B cell (primary cell): ENCODE measurements at regions not wholly inside any gene's neighbourhood (a gene's known extent, or its start where the extent isn't known, plus 50 kb on each side); places are given as distances from the start of the nearest gene placed in this dataset.

Source experiments
- ATAC-seq: fragments of 200-7000 bp; cut with Tn5 transposase; one replicate; pipeline ENCODE4 v1.10.0; 2021; ENCODE audit warnings: low read depth, mild to moderate bottlenecking, moderate number of reproducible peaks, moderate library complexity
- CTCF ChIA-PET: fragments of 350-600 bp; sonication (Branson Sonifier 250); formaldehyde crosslinking; loops from one replicate; lab custom pipeline; 2021; ENCODE audit warnings: antibody characterized with exemption, inconsistent platforms; lab: Charles Lee
- POLR2A ChIA-PET: fragments of 350-600 bp; sonication (Branson Sonifier 250); formaldehyde crosslinking; loops from one replicate; lab custom pipeline; 2021; ENCODE audit warnings: antibody characterized with exemption; lab: Charles Lee
- DNase-seq: peaks from one replicate; pipeline ENCODE4 v3.0.0; 2013
- H2AFZ ChIP-seq: 2 replicates; pipeline ENCODE4 v1.6.1; 2012; ENCODE audit warnings: mild to moderate bottlenecking, low read depth, low read length; ENCODE audit not compliant: insufficient read depth, poor library complexity, severe bottlenecking
- H3K27ac ChIP-seq, 2 donors: 1 replicate in 1 of 2; 2 replicates in 1 of 2; pipeline ENCODE4 v1.5.1; 2012 to 2013; ENCODE audit warnings: low read length in 2 of 2, mild to moderate bottlenecking in 2 of 2, moderate library complexity in 1 of 2
- H3K27me3 ChIP-seq, 4 experiments: fragments of 200-600 bp in 1 of 4; sonication (generic) in 1 of 4; replicated peaks in 1 of 4; 1 replicate in 2 of 4; 2 replicates in 2 of 4; pipeline versions ENCODE4 v1.6.1 to v1.7.0; 2013 to 2016; ENCODE audit warnings: low read length in 3 of 4, mild to moderate bottlenecking in 2 of 4, mixed read lengths in 1 of 4, moderate library complexity in 1 of 4; ENCODE audit not compliant: insufficient read depth in 4 of 4, control insufficient read depth in 3 of 4; ENCODE audit errors: control extremely low read depth in 1 of 4
- H3K36me3 ChIP-seq, 2 experiments: replicated peaks in 1 of 2; 1 replicate in 1 of 2; 2 replicates in 1 of 2; pipeline versions ENCODE4 v1.6.1 to v1.7.1; 2013; ENCODE audit warnings: low read length in 1 of 2; ENCODE audit not compliant: insufficient read depth in 2 of 2, control insufficient read depth in 1 of 2; ENCODE audit errors: control extremely low read depth in 1 of 2, extremely low read depth in 1 of 2
- H3K4me1 ChIP-seq, 2 donors: fragments of 200-600 bp in 1 of 2; sonication (generic) in 1 of 2; 1 replicate in 1 of 2; 2 replicates in 1 of 2; pipeline versions ENCODE4 v1.5.1 to v1.6.1; 2013 to 2017; ENCODE audit warnings: low read length in 2 of 2; ENCODE audit not compliant: control insufficient read depth in 2 of 2, insufficient read depth in 2 of 2
- H3K4me2 ChIP-seq: replicated peaks from 2 replicates; pipeline ENCODE3; 2012; ENCODE audit warnings: mild to moderate bottlenecking, low read depth, low read length; ENCODE audit not compliant: poor library complexity, severe bottlenecking
- H3K4me3 ChIP-seq, 5 experiments: fragments of 200-600 bp in 1 of 5; sonication (generic) in 1 of 5; 1 replicate in 3 of 5; 2 replicates in 2 of 5; pipeline versions ENCODE4 v1.5.1 to v1.7.0; 2011 to 2016; ENCODE audit warnings: low read length in 4 of 5, mild to moderate bottlenecking in 4 of 5, low read depth in 2 of 5, control low read depth in 1 of 5, moderate library complexity in 1 of 5; ENCODE audit not compliant: insufficient read depth in 1 of 5; ENCODE audit errors: control extremely low read depth in 1 of 5, extremely low read depth in 1 of 5
- H3K79me2 ChIP-seq: fragments of 200-600 bp; sonication (generic); one replicate; pipeline ENCODE4 v1.6.0; 2016; ENCODE audit warnings: low read length; ENCODE audit not compliant: control insufficient read depth, insufficient read depth
- H3K9ac ChIP-seq: fragments of 200-600 bp; sonication (generic); 2 replicates; pipeline ENCODE4 v1.6.1; 2017; ENCODE audit warnings: mild to moderate bottlenecking, low read length, moderate library complexity
- H3K9me3 ChIP-seq, 3 donors: one replicate each; pipeline versions ENCODE4 v1.6.1 to v1.7.1; 2013; ENCODE audit warnings: low read length in 2 of 3; ENCODE audit not compliant: control insufficient read depth in 2 of 3, insufficient read depth in 1 of 3; ENCODE audit errors: control extremely low read depth in 1 of 3
- H4K20me1 ChIP-seq: 2 replicates; pipeline ENCODE4 v1.6.0; 2012; ENCODE audit warnings: mild to moderate bottlenecking, low read length; ENCODE audit not compliant: insufficient read depth, control insufficient read depth, poor library complexity, severe bottlenecking
- H3K27ac Mint-ChIP-seq: one replicate; pipeline ENCODE4 v1.8.0; 2021; ENCODE audit warnings: mixed read lengths
- H3K27me3 Mint-ChIP-seq: one replicate; pipeline ENCODE4 v1.8.0; 2021; ENCODE audit warnings: mixed read lengths
- H3K4me1 Mint-ChIP-seq: one replicate; pipeline ENCODE4 v1.8.0; 2021; ENCODE audit warnings: mixed read lengths
- H3K4me3 Mint-ChIP-seq: one replicate; pipeline ENCODE4 v1.8.0; 2021; ENCODE audit warnings: mixed read lengths
- H3K9me3 Mint-ChIP-seq: one replicate; pipeline ENCODE4 v1.8.0; 2022; ENCODE audit warnings: mixed read lengths; ENCODE audit not compliant: insufficient read depth
- EZH2 ChIP-seq: IDR thresholded peaks from 2 replicates; pipeline ENCODE4 v1.6.1; 2012; ENCODE audit warnings: borderline replicate concordance, low read depth, mild to moderate bottlenecking, moderate library complexity, low read length; ENCODE audit not compliant: insufficient read depth, poor library complexity, severe bottlenecking
- WGBS: methylation state at CpG from one replicate; pipeline ENCODE4 v1.1.5; 2013; ENCODE audit warnings: missing lambda C conversion rate; ENCODE audit not compliant: insufficient coverage; 5-methylcytosine and 5-hydroxymethylcytosine counted together
- intact Hi-C: fragments of 100-400 bp; cut with micrococcal nuclease; formaldehyde crosslinking; loops from one replicate; pipeline ENCODE4 v1.10.0; 2022
- TF ChIP-seq, protein P1 (sequence below): fragments of 200-600 bp; IDR thresholded peaks from one replicate; pipeline ENCODE4 v1.8.0; 2022; ENCODE audit warnings: antibody characterized with exemption, mild to moderate bottlenecking

- no peaks in the 10 kb centered on the region for H3K36me3 ChIP-seq
- H3K9ac ChIP-seq: no peak overlapping the region
- H3K27me3 Mint-ChIP-seq: peaks cover 5% of the 10 kb centered on the region
- H3K4me1 ChIP-seq: no peaks in the 10 kb centered on the region
- no peak overlapping the region for H3K4me3 ChIP-seq
- H3K27me3 ChIP-seq: no peaks in the 10 kb centered on the region
- no peaks in the 10 kb centered on the region for H3K79me2 ChIP-seq
- no peak overlapping the region for H2AFZ ChIP-seq
- no peak overlapping the region for H3K4me3 Mint-ChIP-seq
- ChIA-PET CTCF (no interaction called here), POLR2A (no interaction called here)
- no peak overlapping the region for H3K27ac Mint-ChIP-seq
- no peak for DNase-seq
- H3K9me3 ChIP-seq: peaks cover 0 to 13% (median 0%) of the 10 kb centered on the region in 3 donors
- WGBS: 88% methylated on average over 25 of the region's 25 CpGs
- no peak overlapping the region for H3K27ac ChIP-seq
- TF ChIP-seq EZH2: no peak
- TF ChIP-seq, protein P1, sequence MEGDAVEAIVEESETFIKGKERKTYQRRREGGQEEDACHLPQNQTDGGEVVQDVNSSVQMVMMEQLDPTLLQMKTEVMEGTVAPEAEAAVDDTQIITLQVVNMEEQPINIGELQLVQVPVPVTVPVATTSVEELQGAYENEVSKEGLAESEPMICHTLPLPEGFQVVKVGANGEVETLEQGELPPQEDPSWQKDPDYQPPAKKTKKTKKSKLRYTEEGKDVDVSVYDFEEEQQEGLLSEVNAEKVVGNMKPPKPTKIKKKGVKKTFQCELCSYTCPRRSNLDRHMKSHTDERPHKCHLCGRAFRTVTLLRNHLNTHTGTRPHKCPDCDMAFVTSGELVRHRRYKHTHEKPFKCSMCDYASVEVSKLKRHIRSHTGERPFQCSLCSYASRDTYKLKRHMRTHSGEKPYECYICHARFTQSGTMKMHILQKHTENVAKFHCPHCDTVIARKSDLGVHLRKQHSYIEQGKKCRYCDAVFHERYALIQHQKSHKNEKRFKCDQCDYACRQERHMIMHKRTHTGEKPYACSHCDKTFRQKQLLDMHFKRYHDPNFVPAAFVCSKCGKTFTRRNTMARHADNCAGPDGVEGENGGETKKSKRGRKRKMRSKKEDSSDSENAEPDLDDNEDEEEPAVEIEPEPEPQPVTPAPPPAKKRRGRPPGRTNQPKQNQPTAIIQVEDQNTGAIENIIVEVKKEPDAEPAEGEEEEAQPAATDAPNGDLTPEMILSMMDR: no peak
- H4K20me1 ChIP-seq: no peaks in the 10 kb centered on the region
- no peak for ATAC-seq
- no peaks in the 10 kb centered on the region for H3K4me1 Mint-ChIP-seq
- intact Hi-C loops: no loop called here
- peaks cover 3% of the 10 kb centered on the region for H3K9me3 Mint-ChIP-seq
- no peak overlapping the region for H3K4me2 ChIP-seq
Measured at GRCh38 chr20:60480950-60481742, 522.9 kb downstream of the CDH26 start.

DNA sequence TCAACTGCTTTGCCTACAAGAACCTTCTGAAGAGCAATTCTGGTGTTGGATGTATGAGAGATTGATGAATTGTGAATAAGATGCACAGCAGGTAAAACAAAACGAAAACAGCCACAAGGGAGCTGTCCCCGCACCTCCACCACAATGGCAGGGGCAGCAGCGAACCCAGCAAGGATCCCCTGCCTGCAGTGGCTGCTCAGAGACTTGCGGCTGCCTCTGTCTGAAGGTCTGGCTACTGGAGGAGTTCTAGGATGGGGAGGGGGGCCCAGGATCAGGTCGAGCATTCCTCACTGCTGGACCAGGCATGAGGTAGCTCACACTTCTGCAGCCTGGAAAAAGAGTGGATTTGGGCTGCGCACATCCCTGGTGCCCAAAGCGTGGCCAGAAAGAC, 523.5 kb downstream of the CDH26 start:
- intact Hi-C loops: no loop called here

More for the DNA sequence above, 523.5 kb downstream of the CDH26 start:
- Histone ChIP-seq H3K36me3 (no peaks in the 10 kb centered on the region), H3K4me1 (no peaks in the 10 kb centered on the region), H3K9me3 (peaks cover 0 to 18% (median 0%) of the 10 kb centered on the region in 3 donors), H3K27ac (no peak overlapping the region), H3K9ac (no peak overlapping the region), H3K4me2 (no peak overlapping the region), H3K79me2 (no peaks in the 10 kb centered on the region), H3K4me3 (no peak overlapping the region), H3K27me3 (no peaks in the 10 kb centered on the region), H2AFZ (no peak overlapping the region), H4K20me1 (no peaks in the 10 kb centered on the region)
- DNase-seq (no peak), ATAC-seq (no peak)
- WGBS: 58% methylated on average over 7 of the region's 7 CpGs
- H3K27me3 Mint-ChIP-seq: peaks cover 5% of the 10 kb centered on the region
- no peak overlapping the region for H3K27ac Mint-ChIP-seq
- no peak overlapping the region for H3K4me3 Mint-ChIP-seq
- H3K4me1 Mint-ChIP-seq: no peaks in the 10 kb centered on the region
- CTCF ChIA-PET: no interaction called here
- TF ChIP-seq, protein P1: no peak
- no peak for TF ChIP-seq EZH2
- H3K9me3 Mint-ChIP-seq: peaks cover 3% of the 10 kb centered on the region
- POLR2A ChIA-PET: no interaction called here
